ELR (cell line): ENCODE measurements at regions not wholly inside any gene's neighbourhood (a gene's known extent, or its start where the extent isn't known, plus 50 kb on each side); places are given as distances from the start of the nearest gene placed in this dataset.
"Not testable (repeated sequence)": the region's sequence is repeated elsewhere in the genome, so short reads cannot be mapped to it uniquely, and the experiment has no call there.

ENCODE experiments used
- DNase-seq: peaks from one replicate; pipeline ENCODE4 v3.0.0-alpha.2; 2015; ENCODE audit warnings: low read depth

- not testable (repeated sequence) for DNase-seq
Observed at GRCh38 chr7:136419740-136420139, 442.6 kb upstream of the MTPN start.

- DNase-seq = no peak
Observed at GRCh38 chr7:136412952-136413351, 435.8 kb upstream of the MTPN start.

- peak; percentile 60 for DNase-seq
Observed at GRCh38 chr7:136405931-136406777, 429.0 kb upstream of the MTPN start.

GRCh38 chr7:136403591-136403990, 426.4 kb upstream of the MTPN start:
- no peak for DNase-seq

- DNase-seq = no peak
Observed at GRCh38 chr7:136400877-136401276, 423.7 kb upstream of the MTPN start.

- no peak for DNase-seq
Observed at GRCh38 chr7:136399385-136399784, 422.2 kb upstream of the MTPN start.

- no peak for DNase-seq
Observed at GRCh38 chr7:136392856-136393255, 415.7 kb upstream of the MTPN start.

- DNase-seq = no peak
Observed at GRCh38 chr7:136391371-136391770, 414.2 kb upstream of the MTPN start.

GRCh38 chr7:136389933-136390332, 412.8 kb upstream of the MTPN start:
- DNase-seq = no peak

- DNase-seq = no peak
Observed at GRCh38 chr7:136386876-136387275, 409.7 kb upstream of the MTPN start.

GRCh38 chr7:136371409-136371808, 394.2 kb upstream of the MTPN start:
- DNase-seq = not testable (repeated sequence)

- DNase-seq = no peak
Observed at GRCh38 chr7:136370137-136370536, 393.0 kb upstream of the MTPN start.

- no peak for DNase-seq
Observed at GRCh38 chr7:136369225-136369624, 392.1 kb upstream of the MTPN start.

GRCh38 chr7:136359333-136359903, 382.3 kb upstream of the MTPN start:
- DNase-seq = no peak

- DNase-seq = no peak
Observed at GRCh38 chr7:136353287-136353686, 376.1 kb upstream of the MTPN start.

- DNase-seq = no peak
Observed at GRCh38 chr7:136348542-136349192, 371.5 kb upstream of the MTPN start.

GRCh38 chr7:136348142-136348541, 371.0 kb upstream of the MTPN start:
- DNase-seq = no peak

- DNase-seq = no peak
Observed at GRCh38 chr7:136347488-136347887, 370.3 kb upstream of the MTPN start.

GRCh38 chr7:136342251-136342650, 365.1 kb upstream of the MTPN start:
- no peak for DNase-seq

- DNase-seq = no peak
Observed at GRCh38 chr7:136339464-136339863, 362.3 kb upstream of the MTPN start.

- no peak for DNase-seq
Observed at GRCh38 chr7:136336932-136337331, 359.8 kb upstream of the MTPN start.

GRCh38 chr7:136333636-136334035, 356.5 kb upstream of the MTPN start:
- DNase-seq = no peak

GRCh38 chr7:136326045-136326609, 349.0 kb upstream of the MTPN start:
- DNase-seq = no peak
